ENCODE measurements at regions not wholly inside any gene's neighbourhood (a gene's known extent, or its start where the extent isn't known, plus 50 kb on each side); places are given as distances from the start of the nearest gene placed in this dataset.

DNA sequence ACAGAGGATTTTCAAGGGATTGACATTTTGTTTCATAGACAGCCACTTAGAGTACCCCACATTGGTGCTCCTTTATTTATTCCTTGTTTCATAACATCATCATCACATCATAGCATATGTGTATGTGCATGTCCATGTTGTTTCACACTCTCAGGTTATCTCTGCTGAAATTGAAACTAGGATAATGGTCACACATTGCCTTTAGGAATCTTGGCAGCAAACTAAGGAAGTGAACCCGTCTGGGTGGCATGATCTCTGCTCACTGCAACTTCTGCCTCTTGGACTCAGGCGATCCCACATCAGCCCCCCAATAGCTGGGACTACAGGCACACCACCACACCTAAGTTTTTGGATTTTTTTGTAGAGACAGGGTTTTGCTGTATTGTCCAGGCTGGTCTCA is 234.2 kb upstream of the ANKRD50 start:
- TF ChIP-seq, protein P1, sequence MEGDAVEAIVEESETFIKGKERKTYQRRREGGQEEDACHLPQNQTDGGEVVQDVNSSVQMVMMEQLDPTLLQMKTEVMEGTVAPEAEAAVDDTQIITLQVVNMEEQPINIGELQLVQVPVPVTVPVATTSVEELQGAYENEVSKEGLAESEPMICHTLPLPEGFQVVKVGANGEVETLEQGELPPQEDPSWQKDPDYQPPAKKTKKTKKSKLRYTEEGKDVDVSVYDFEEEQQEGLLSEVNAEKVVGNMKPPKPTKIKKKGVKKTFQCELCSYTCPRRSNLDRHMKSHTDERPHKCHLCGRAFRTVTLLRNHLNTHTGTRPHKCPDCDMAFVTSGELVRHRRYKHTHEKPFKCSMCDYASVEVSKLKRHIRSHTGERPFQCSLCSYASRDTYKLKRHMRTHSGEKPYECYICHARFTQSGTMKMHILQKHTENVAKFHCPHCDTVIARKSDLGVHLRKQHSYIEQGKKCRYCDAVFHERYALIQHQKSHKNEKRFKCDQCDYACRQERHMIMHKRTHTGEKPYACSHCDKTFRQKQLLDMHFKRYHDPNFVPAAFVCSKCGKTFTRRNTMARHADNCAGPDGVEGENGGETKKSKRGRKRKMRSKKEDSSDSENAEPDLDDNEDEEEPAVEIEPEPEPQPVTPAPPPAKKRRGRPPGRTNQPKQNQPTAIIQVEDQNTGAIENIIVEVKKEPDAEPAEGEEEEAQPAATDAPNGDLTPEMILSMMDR (IDR thresholded peaks at IDR 0.05) = no peak
- TF ChIP-seq POLR2A (IDR thresholded peaks at IDR 0.05) = no peak
